Esophagus squamous epithelium (tissue), 4 donors: ENCODE measurements at regions not wholly inside any gene's neighbourhood (a gene's known extent, or its start where the extent isn't known, plus 50 kb on each side); places are given as distances from the start of the nearest gene placed in this dataset.

Experiments used
- POLR2A ChIP-seq, 4 donors: fragments of 450-650 bp; IDR thresholded peaks; one replicate each; pipeline ENCODE4 v1.6.1; 2017; ENCODE audit warnings: antibody characterized with exemption in 4 of 4, mild to moderate bottlenecking in 4 of 4, moderate library complexity in 3 of 4
- TF ChIP-seq, protein P1 (sequence below), 6 experiments: fragments of 450-650 bp in 4 of 6; fragments of 200-600 bp in 2 of 6; sonication (generic) in 2 of 6; IDR thresholded peaks; one replicate each; pipeline ENCODE4 v1.5.1; 2016 to 2019; ENCODE audit warnings: antibody characterized with exemption in 6 of 6, mild to moderate bottlenecking in 4 of 6, moderate library complexity in 4 of 6

- no peak for TF ChIP-seq POLR2A (IDR thresholded peaks at IDR 0.05)
- TF ChIP-seq, protein P1, sequence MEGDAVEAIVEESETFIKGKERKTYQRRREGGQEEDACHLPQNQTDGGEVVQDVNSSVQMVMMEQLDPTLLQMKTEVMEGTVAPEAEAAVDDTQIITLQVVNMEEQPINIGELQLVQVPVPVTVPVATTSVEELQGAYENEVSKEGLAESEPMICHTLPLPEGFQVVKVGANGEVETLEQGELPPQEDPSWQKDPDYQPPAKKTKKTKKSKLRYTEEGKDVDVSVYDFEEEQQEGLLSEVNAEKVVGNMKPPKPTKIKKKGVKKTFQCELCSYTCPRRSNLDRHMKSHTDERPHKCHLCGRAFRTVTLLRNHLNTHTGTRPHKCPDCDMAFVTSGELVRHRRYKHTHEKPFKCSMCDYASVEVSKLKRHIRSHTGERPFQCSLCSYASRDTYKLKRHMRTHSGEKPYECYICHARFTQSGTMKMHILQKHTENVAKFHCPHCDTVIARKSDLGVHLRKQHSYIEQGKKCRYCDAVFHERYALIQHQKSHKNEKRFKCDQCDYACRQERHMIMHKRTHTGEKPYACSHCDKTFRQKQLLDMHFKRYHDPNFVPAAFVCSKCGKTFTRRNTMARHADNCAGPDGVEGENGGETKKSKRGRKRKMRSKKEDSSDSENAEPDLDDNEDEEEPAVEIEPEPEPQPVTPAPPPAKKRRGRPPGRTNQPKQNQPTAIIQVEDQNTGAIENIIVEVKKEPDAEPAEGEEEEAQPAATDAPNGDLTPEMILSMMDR (IDR thresholded peaks at IDR 0.05): no peak
These were observed 1430.4 kb upstream of the TENM3 start for GRCh38 chr4:180812783-180813182.
